Tibial nerve (tissue), 4 donors: ENCODE measurements at regions not wholly inside any gene's neighbourhood (a gene's known extent, or its start where the extent isn't known, plus 50 kb on each side); places are given as distances from the start of the nearest gene placed in this dataset.

Experiments
- DNase-seq, 2 donors: peaks; one replicate each; pipeline ENCODE4 v3.0.0-alpha.2; 2019; ENCODE audit warnings: low spot score in 2 of 2
- H3K27ac ChIP-seq, 4 donors: fragments of 200-600 bp; sonication (generic) in 3 of 4; one replicate each; pipeline ENCODE4 v1.5.1; 2017 to 2019; ENCODE audit warnings: mild to moderate bottlenecking in 1 of 4
- H3K27me3 ChIP-seq, 2 donors: fragments of 200-600 bp; sonication (generic) in 1 of 2; one replicate each; pipeline versions ENCODE4 v1.5.1 to v1.6.0; 2017 to 2019
- H3K36me3 ChIP-seq, 3 donors: fragments of 200-600 bp; sonication (generic); one replicate each; pipeline ENCODE4 v1.5.1; 2018 to 2019
- H3K4me1 ChIP-seq, 4 donors: fragments of 200-600 bp; sonication (generic) in 3 of 4; one replicate each; pipeline ENCODE4 v1.5.1; 2017 to 2019
- H3K4me3 ChIP-seq, 4 donors: fragments of 200-600 bp; sonication (generic) in 3 of 4; one replicate each; pipeline ENCODE4 v1.5.1; 2017 to 2019; ENCODE audit warnings: mild to moderate bottlenecking in 1 of 4, moderate library complexity in 1 of 4
- H3K9me3 ChIP-seq, 4 donors: fragments of 200-600 bp; sonication (generic) in 3 of 4; one replicate each; pipeline ENCODE4 v1.5.1; 2017 to 2019
- CTCF ChIP-seq, 5 experiments: fragments of 200-600 bp in 3 of 5; fragments of 450-650 bp in 2 of 5; sonication (generic) in 3 of 5; IDR thresholded peaks; one replicate each; pipeline ENCODE4 v1.5.1; 2016 to 2019; ENCODE audit warnings: antibody characterized with exemption in 5 of 5, mild to moderate bottlenecking in 3 of 5, moderate library complexity in 2 of 5
- EP300 ChIP-seq, 2 donors: sonication (generic); formaldehyde crosslinking; IDR thresholded peaks; one replicate each; pipeline ENCODE4 v1.6.1; 2017; ENCODE audit warnings: antibody characterized with exemption in 2 of 2, mild to moderate bottlenecking in 1 of 2
- POLR2A ChIP-seq, 2 donors: fragments of 450-650 bp; IDR thresholded peaks; one replicate each; pipeline ENCODE4 v1.6.1; 2017; ENCODE audit warnings: antibody characterized with exemption in 2 of 2, mild to moderate bottlenecking in 2 of 2, moderate library complexity in 2 of 2
- WGBS, 2 donors: methylation state at CpG; one replicate each; pipeline ENCODE4 v1.1.5; 2018; 5-methylcytosine and 5-hydroxymethylcytosine counted together

- no peaks in the 10 kb centered on the region for H3K27me3 ChIP-seq
- no peak overlapping the region for H3K27ac ChIP-seq
- no peak for DNase-seq
- no peak for TF ChIP-seq CTCF (IDR thresholded peaks at IDR 0.05)
- no peak for TF ChIP-seq EP300 (IDR thresholded peaks at IDR 0.05)
- TF ChIP-seq POLR2A (IDR thresholded peaks at IDR 0.05), result no peak
- no peaks in the 10 kb centered on the region for H3K36me3 ChIP-seq
- H3K4me1 ChIP-seq, result peaks cover 0 to 36% (median 6%) of the 10 kb centered on the region in 4 donors
- WGBS, 2 donors, result 80 to 87% methylated on average over 6 of the region's 6 CpGs
- no peaks in the 10 kb centered on the region for H3K9me3 ChIP-seq
- no peak overlapping the region for H3K4me3 ChIP-seq
Observed at GRCh38 chr3:157592769-157593168, 89.6 kb upstream of the VEPH1 start.

GRCh38 chr3:157590273-157590672 is 87.1 kb upstream of the VEPH1 start:
- H3K9me3 ChIP-seq, result no peaks in the 10 kb centered on the region
- H3K27ac ChIP-seq, result no peak overlapping the region
- no peak overlapping the region for H3K4me3 ChIP-seq
- no peaks in the 10 kb centered on the region for H3K27me3 ChIP-seq
- no peaks in the 10 kb centered on the region for H3K36me3 ChIP-seq
- WGBS, 2 donors, result 0 to 12% methylated on average over 1 of the region's 1 CpG
- TF ChIP-seq POLR2A (IDR thresholded peaks at IDR 0.05), result no peak
- no peak for TF ChIP-seq CTCF (IDR thresholded peaks at IDR 0.05)
- no peak for TF ChIP-seq EP300 (IDR thresholded peaks at IDR 0.05)
- DNase-seq, result no peak
- peaks cover 0 to 36% (median 6%) of the 10 kb centered on the region in 4 donors for H3K4me1 ChIP-seq

- Histone ChIP-seq H3K36me3 (no peaks in the 10 kb centered on the region), H3K27ac (no peak overlapping the region), H3K4me3 (no peak overlapping the region), H3K27me3 (no peaks in the 10 kb centered on the region), H3K9me3 (no peaks in the 10 kb centered on the region), H3K4me1 (peaks cover 0 to 33% (median 6%) of the 10 kb centered on the region in 4 donors)
- DNase-seq, result no peak
- 40 to 54% methylated on average over 2 of the region's 2 CpGs for WGBS, 2 donors
- no peak for TF ChIP-seq CTCF (IDR thresholded peaks at IDR 0.05)
- TF ChIP-seq EP300 (IDR thresholded peaks at IDR 0.05), result no peak
- no peak for TF ChIP-seq POLR2A (IDR thresholded peaks at IDR 0.05)
Observed at GRCh38 chr3:157589211-157589610, 86.0 kb upstream of the VEPH1 start.

GRCh38 chr3:157588386-157589060 is 85.3 kb upstream of the VEPH1 start:
- no peaks in the 10 kb centered on the region for H3K9me3 ChIP-seq
- H3K4me3 ChIP-seq, result no peak overlapping the region
- H3K4me1 ChIP-seq, result peaks cover 0 to 32% (median 6%) of the 10 kb centered on the region in 4 donors
- no peaks in the 10 kb centered on the region for H3K27me3 ChIP-seq
- no peaks in the 10 kb centered on the region for H3K36me3 ChIP-seq
- no peak for DNase-seq
- no peak for TF ChIP-seq EP300 (IDR thresholded peaks at IDR 0.05)
- TF ChIP-seq POLR2A (IDR thresholded peaks at IDR 0.05), result no peak
- no peak for TF ChIP-seq CTCF (IDR thresholded peaks at IDR 0.05)
- H3K27ac ChIP-seq, result no peak overlapping the region

GRCh38 chr3:157586293-157586692 is 83.1 kb upstream of the VEPH1 start:
- no peaks in the 10 kb centered on the region for H3K9me3 ChIP-seq
- H3K4me3 ChIP-seq, result no peak overlapping the region
- no peak for DNase-seq
- no peak overlapping the region for H3K27ac ChIP-seq
- no peaks in the 10 kb centered on the region for H3K27me3 ChIP-seq
- H3K36me3 ChIP-seq, result no peaks in the 10 kb centered on the region
- TF ChIP-seq CTCF (IDR thresholded peaks at IDR 0.05), result no peak
- TF ChIP-seq POLR2A (IDR thresholded peaks at IDR 0.05), result no peak
- TF ChIP-seq EP300 (IDR thresholded peaks at IDR 0.05), result no peak
- 77 to 87% methylated on average over 5 of the region's 5 CpGs for WGBS, 2 donors
- H3K4me1 ChIP-seq, result peaks cover 0 to 23% (median 6%) of the 10 kb centered on the region in 4 donors
